HG02884 (cell line): ENCODE measurements at regions not wholly inside any gene's neighbourhood (a gene's known extent, or its start where the extent isn't known, plus 50 kb on each side); places are given as distances from the start of the nearest gene placed in this dataset.
A peak's percentile ranks its signal among the peaks of the same experiment; 100 is the strongest.

Experiments used
- ATAC-seq: cut with Tn5 transposase; IDR thresholded peaks from one replicate; pipeline ENCODE4 v1.9.1; 2021; ENCODE audit warnings: mild to moderate bottlenecking, moderate library complexity; ENCODE audit not compliant: unreplicated experiment

DNA sequence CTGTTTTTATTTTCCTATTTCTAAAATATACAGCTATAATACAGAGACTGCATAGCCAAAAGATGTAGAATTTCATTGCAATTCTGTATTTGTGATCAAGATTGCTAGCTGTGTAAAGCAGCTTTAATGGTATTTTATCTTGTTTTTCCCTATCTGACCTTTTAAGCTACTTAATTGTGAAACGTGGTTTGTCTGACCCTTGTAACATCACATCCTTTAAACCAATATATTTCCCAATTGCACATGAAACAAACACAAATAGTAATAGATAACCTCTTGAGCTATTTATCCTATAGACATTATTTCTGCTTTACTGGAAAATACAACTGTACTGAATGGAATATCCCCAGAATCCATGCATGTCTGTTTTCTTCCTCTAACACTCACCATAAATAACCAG is 112.2 kb upstream of the PLPPR4 start:
- no peak for ATAC-seq

DNA sequence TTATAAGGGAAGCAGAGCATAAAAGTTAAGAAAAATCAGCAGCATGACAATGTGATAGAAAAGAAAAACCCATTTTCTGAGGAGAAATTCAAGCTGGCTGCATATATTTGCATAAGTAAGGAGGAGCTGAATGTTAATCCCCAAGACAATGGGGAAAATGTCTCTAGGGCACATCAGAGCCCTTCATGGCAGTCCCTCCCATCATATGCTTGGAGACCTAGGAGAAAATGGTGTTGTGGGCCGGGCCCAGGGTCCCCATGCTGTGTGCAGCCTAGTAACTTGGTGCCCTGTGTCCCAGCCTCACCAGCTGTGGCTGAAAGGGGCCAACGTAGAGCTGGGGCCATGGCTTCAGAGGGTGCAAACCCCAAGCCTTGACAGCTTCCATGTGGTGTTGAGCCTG is 100.6 kb upstream of the PLPPR4 start:
- no peak for ATAC-seq

GRCh38 chr1:99170516-99170915 is 93.8 kb upstream of the PLPPR4 start:
- ATAC-seq, result no peak

DNA sequence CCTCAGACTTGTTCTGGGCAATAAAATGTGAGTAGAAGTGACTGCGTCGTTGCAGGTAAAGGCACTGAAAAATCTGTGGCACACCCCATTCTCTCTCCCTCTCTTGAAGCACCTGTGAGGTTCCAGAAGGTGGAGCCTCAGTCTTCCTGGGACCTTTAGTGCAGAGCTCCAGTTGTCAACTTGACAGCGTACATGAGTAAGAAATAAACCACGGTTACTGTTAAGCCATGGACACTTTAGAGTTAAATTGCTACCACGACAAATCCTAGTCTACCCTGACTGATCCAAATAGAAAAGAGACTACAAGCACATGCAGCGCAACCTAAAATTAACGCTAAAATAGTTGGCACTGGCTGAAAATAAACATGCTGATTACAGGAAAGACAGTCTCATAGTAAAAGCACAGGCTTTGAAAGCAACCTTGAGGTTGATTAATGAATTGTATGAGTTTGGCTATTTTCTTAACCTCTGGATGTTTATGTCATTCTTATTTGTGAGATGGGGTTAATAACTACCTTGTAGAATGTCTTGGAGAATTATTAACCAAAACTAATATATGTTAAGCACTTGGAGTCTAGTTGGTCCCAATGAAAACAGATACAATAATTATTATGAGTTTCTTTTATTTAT is 93.0 kb upstream of the PLPPR4 start:
- ATAC-seq, result no peak

- ATAC-seq, result no peak
Observed at GRCh38 chr1:99173282-99173681, 91.0 kb upstream of the PLPPR4 start.

GRCh38 chr1:99173900-99174299 is 90.4 kb upstream of the PLPPR4 start:
- no peak for ATAC-seq

GRCh38 chr1:99176753-99177152 is 87.5 kb upstream of the PLPPR4 start:
- ATAC-seq, result no peak

DNA sequence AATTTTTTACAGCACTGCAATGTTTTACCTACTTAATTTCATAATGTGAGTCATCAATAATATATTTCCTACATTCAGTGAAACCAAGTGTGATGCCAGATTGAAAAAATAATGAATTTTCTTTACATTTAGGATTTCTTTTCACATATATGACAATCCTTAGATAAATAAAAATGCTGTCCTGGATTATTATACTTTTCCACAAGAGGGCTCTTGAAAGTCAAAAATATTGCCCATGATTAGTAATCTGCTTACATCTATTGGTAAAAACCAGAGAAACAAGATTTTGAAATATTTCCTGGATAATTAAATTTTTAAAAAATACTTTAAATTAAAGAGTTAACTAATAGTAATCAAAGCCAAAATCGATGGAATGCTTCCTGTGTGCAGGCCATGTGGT is 86.8 kb upstream of the PLPPR4 start:
- ATAC-seq, result no peak

DNA sequence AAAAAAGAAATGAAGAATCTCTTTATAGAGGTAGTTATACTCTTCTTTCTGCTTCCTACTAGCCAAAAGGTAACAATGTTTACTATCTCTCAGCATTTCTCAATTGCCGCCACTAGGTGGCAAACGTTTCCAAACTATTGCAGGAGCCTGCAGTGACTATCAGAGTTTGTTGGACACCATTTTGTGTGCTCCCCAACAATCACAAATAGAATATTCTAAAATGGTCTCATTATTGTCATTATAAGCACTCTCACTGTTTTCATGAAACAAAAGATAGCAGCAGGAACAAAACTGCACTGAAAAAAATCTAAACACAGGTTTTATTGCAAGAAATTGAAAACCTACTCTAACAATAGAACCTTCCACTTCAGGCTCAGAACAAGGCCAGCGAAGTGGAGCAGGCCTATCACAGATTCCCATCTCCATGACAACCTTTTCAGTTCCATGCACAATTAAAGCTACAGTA is 83.9 kb upstream of the PLPPR4 start:
- ATAC-seq, result peak; percentile 96

DNA sequence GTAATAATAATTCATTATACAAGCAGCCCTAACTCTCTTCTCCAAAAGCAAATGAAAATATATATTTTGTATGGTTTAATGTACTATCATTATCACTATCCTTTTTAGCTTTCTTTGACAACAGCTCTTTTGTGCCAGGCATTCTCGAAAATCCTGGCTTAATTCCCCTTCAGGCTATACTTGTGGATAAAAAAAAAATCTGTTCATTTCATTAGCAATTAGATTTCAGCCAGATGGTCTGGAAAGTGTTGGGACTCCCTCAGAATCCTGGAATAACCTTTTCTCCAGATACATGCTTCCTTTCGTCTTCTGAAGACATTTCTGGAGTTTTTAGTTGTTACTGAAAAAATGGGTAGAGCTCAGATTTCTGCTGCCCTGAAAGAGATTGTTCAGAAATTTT is 83.4 kb upstream of the PLPPR4 start:
- no peak for ATAC-seq

GRCh38 chr1:99181892-99182291 is 82.4 kb upstream of the PLPPR4 start:
- no peak for ATAC-seq

DNA sequence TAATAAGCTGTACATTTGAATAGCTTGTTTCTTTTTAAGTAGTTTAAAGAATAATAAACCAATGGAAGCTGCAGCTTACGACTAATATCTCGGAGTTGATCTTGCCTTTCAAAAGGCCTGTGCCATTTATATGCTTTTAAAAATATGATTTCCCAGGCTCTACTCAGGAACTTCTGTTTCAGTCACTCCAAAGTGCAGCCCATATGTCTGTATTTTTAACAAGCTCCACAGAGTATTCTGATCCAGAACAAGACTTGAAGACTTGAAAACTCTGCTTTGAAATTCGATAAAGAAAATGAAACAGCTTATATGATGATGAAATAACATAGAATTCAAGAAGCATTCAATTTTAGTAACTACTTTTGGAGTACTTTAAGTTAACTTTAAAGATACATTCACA is 79.1 kb upstream of the PLPPR4 start:
- no peak for ATAC-seq

DNA sequence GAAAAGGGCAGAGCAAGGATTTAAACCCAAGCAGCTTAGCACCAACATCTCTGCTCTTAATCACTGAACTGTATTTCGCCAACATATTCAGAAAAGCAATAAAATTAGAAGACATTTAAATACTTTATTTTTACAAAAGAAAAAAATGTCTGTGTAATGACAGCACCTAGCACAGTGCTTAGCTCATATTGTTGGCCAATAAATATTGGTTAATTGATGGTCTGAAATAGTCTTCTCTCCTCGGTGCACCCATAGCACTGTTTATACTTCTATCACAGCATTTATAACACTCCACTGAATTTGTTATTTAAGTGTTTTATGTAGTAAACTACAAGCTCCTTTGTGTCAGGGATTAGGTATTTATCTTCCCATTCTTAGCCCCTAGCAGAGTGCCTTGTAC is 70.9 kb upstream of the PLPPR4 start:
- no peak for ATAC-seq

GRCh38 chr1:99198393-99198792 is 65.9 kb upstream of the PLPPR4 start:
- no peak for ATAC-seq

DNA sequence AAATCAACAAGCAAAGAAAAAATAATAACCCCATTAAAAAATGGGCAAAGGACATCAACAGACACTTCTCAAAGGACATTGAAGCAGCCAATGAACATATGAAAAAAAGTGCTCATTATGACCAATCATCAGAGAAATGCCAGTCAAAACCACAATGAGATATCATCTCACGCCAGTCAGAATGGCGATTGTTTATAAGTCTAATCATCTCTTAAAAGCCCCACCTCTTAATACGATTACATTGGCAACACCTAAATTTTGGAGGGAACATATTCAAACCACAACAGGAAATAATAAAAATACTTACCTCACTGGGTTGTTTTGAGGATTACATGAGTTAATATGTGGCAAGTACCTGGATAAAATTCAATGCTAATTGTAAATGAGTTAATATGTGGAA is 57.1 kb upstream of the PLPPR4 start:
- no peak for ATAC-seq
